ENCODE measurements at regions not wholly inside any gene's neighbourhood (a gene's known extent, or its start where the extent isn't known, plus 50 kb on each side); places are given as distances from the start of the nearest gene placed in this dataset.

- no peak for DNase-seq
- no peaks in the 10 kb centered on the region for H3K36me3 ChIP-seq
- WGBS (ENCODE audit: insufficient coverage, low coverage, low lambda C conversion rate, missing lambda C conversion rate): 48% methylated on average over 7 of the region's 7 CpGs
- TF ChIP-seq CTCF (IDR thresholded peaks at IDR 0.05) (no peak), POLR2A (IDR thresholded peaks at IDR 0.05) (no peak)
- no peaks in the 10 kb centered on the region for H3K27me3 ChIP-seq
- intact Hi-C loops (cut with DNase I): no loop called here
- no peaks in the 10 kb centered on the region for H3K4me1 ChIP-seq
- no peak overlapping the region for H3K4me3 ChIP-seq
- ATAC-seq: peak in 3 of 4 donors; percentile 36 to 83 (median 44)
- H3K9me3 ChIP-seq: no peaks in the 10 kb centered on the region
- H3K27ac ChIP-seq: no peak overlapping the region
Observed at GRCh38 chr6:3592371-3592941, 135.6 kb upstream of the SLC22A23 start.

GRCh38 chr6:3591970-3592369 is 135.1 kb upstream of the SLC22A23 start:
- H3K27me3 ChIP-seq: no peaks in the 10 kb centered on the region
- no peak overlapping the region for H3K27ac ChIP-seq
- no peak for DNase-seq
- no peaks in the 10 kb centered on the region for H3K4me1 ChIP-seq
- intact Hi-C loops (cut with DNase I): no loop called here
- WGBS (ENCODE audit: insufficient coverage, low coverage, low lambda C conversion rate, missing lambda C conversion rate): 80% methylated on average over 1 of the region's 1 CpG
- TF ChIP-seq POLR2A (IDR thresholded peaks at IDR 0.05): no peak
- TF ChIP-seq CTCF (IDR thresholded peaks at IDR 0.05): no peak
- H3K9me3 ChIP-seq: no peaks in the 10 kb centered on the region
- H3K36me3 ChIP-seq: no peaks in the 10 kb centered on the region
- no peak for ATAC-seq
- H3K4me3 ChIP-seq: no peak overlapping the region

- Histone ChIP-seq H3K4me1 (no peaks in the 10 kb centered on the region), H3K9me3 (no peaks in the 10 kb centered on the region), H3K27me3 (no peaks in the 10 kb centered on the region), H3K4me3 (no peak overlapping the region), H3K27ac (no peak overlapping the region), H3K36me3 (no peaks in the 10 kb centered on the region)
- no peak for TF ChIP-seq CTCF (IDR thresholded peaks at IDR 0.05)
- TF ChIP-seq POLR2A (IDR thresholded peaks at IDR 0.05): no peak
- DNase-seq (no peak), ATAC-seq (no peak)
- intact Hi-C loops (cut with DNase I): no loop called here
Observed at GRCh38 chr6:3587660-3588059, 130.8 kb upstream of the SLC22A23 start.

GRCh38 chr6:3585320-3585935 is 128.6 kb upstream of the SLC22A23 start:
- intact Hi-C loops (cut with DNase I): no loop called here
- H3K36me3 ChIP-seq: no peaks in the 10 kb centered on the region
- TF ChIP-seq POLR2A (IDR thresholded peaks at IDR 0.05) (no peak), CTCF (IDR thresholded peaks at IDR 0.05) (no peak)
- no peaks in the 10 kb centered on the region for H3K9me3 ChIP-seq
- no peak overlapping the region for H3K4me3 ChIP-seq
- ATAC-seq: no peak
- WGBS (ENCODE audit: insufficient coverage, low coverage, low lambda C conversion rate, missing lambda C conversion rate): 57% methylated on average over 4 of the region's 5 CpGs
- no peak for DNase-seq
- no peaks in the 10 kb centered on the region for H3K4me1 ChIP-seq
- H3K27me3 ChIP-seq: no peaks in the 10 kb centered on the region
- no peak overlapping the region for H3K27ac ChIP-seq
